Esophagus squamous epithelium (tissue), 5 donors: ENCODE measurements at regions not wholly inside any gene's neighbourhood (a gene's known extent, or its start where the extent isn't known, plus 50 kb on each side); places are given as distances from the start of the nearest gene placed in this dataset.

ENCODE experiments used
- DNase-seq: peaks from one replicate; lab custom pipeline; 2025; lab: John Stamatoyannopoulos, UW
- H3K27ac ChIP-seq, 4 donors: fragments of 200-600 bp; sonication (generic); one replicate each; pipeline ENCODE4 v1.5.1; 2016 to 2019; ENCODE audit warnings: mild to moderate bottlenecking in 1 of 4
- H3K27me3 ChIP-seq, 4 donors: fragments of 200-600 bp; sonication (generic); 1 replicate in 3 of 4; 2 replicates in 1 of 4; pipeline versions ENCODE4 v1.5.1 to v1.6.0; 2017 to 2021; ENCODE audit warnings: antibody characterized with exemption in 1 of 4
- H3K36me3 ChIP-seq, 3 donors: fragments of 200-600 bp; sonication (generic); one replicate each; pipeline ENCODE4 v1.5.1; 2016 to 2019
- H3K4me1 ChIP-seq, 3 donors: fragments of 200-600 bp; sonication (generic); one replicate each; pipeline ENCODE4 v1.5.1; 2017 to 2019
- H3K4me3 ChIP-seq, 4 donors: fragments of 200-600 bp; sonication (generic); 1 replicate in 3 of 4; 2 replicates in 1 of 4; pipeline ENCODE4 v1.5.1; 2016 to 2019; ENCODE audit warnings: mild to moderate bottlenecking in 2 of 4, moderate library complexity in 1 of 4
- H3K9me3 ChIP-seq, 3 donors: fragments of 200-600 bp; sonication (generic); one replicate each; pipeline ENCODE4 v1.5.1; 2016 to 2019
- CTCF ChIP-seq, 6 experiments: fragments of 450-650 bp in 4 of 6; fragments of 200-600 bp in 2 of 6; sonication (generic) in 2 of 6; IDR thresholded peaks; one replicate each; pipeline ENCODE4 v1.5.1; 2016 to 2019; ENCODE audit warnings: antibody characterized with exemption in 6 of 6, mild to moderate bottlenecking in 4 of 6, moderate library complexity in 4 of 6
- POLR2A ChIP-seq, 4 donors: fragments of 450-650 bp; IDR thresholded peaks; one replicate each; pipeline ENCODE4 v1.6.1; 2017; ENCODE audit warnings: antibody characterized with exemption in 4 of 4, mild to moderate bottlenecking in 4 of 4, moderate library complexity in 3 of 4
- WGBS, 2 donors: methylation state at CpG; one replicate each; pipeline ENCODE4 v1.1.5; 2018; 5-methylcytosine and 5-hydroxymethylcytosine counted together
- intact Hi-C: fragments of 100-400 bp; cut with DNase I; formaldehyde crosslinking; loops from one replicate; pipeline ENCODE4 v1.15.0; 2022
- donor health status: DM: yes; HTN: yes; CAD: no.

GRCh38 chr3:162933656-162934055 lies 1437.0 kb downstream of the OTOL1 start:
- DNase-seq: no peak
- TF ChIP-seq POLR2A (IDR thresholded peaks at IDR 0.05): no peak
- no peak for TF ChIP-seq CTCF (IDR thresholded peaks at IDR 0.05)
- no peaks in the 10 kb centered on the region for H3K9me3 ChIP-seq
- 19 to 26% methylated on average over 2 of the region's 2 CpGs for WGBS, 2 donors
- no peaks in the 10 kb centered on the region for H3K27me3 ChIP-seq
- H3K36me3 ChIP-seq: no peaks in the 10 kb centered on the region
- no peaks in the 10 kb centered on the region for H3K4me1 ChIP-seq
- no peak overlapping the region for H3K4me3 ChIP-seq
- H3K27ac ChIP-seq: no peak overlapping the region
- intact Hi-C loops: no loop called here

DNA sequence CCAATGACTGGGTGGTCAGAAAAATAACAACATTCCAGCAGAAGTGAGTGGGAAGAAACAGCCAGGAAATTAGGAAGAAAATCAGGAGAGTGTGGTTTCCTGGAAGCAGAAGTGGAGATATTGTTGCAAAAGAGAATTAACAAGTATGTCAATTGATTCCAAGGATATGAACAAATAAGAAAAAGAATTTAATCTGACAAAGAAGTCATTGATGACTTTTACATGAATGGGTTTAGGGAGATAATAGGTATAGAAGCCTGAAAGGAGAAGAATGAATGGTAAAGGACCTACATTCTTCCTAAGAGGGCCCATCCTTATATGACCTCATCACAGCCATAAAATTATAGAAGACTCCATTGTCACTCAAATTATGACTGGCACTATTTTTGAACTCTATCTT lies 1440.1 kb downstream of the OTOL1 start:
- intact Hi-C loops: no loop called here
- Histone ChIP-seq H3K36me3 (no peaks in the 10 kb centered on the region), H3K4me1 (no peaks in the 10 kb centered on the region), H3K27me3 (no peaks in the 10 kb centered on the region), H3K4me3 (no peak overlapping the region), H3K27ac (no peak overlapping the region), H3K9me3 (no peaks in the 10 kb centered on the region)
- no peak for TF ChIP-seq CTCF (IDR thresholded peaks at IDR 0.05)
- TF ChIP-seq POLR2A (IDR thresholded peaks at IDR 0.05): no peak
- DNase-seq: no peak

DNA sequence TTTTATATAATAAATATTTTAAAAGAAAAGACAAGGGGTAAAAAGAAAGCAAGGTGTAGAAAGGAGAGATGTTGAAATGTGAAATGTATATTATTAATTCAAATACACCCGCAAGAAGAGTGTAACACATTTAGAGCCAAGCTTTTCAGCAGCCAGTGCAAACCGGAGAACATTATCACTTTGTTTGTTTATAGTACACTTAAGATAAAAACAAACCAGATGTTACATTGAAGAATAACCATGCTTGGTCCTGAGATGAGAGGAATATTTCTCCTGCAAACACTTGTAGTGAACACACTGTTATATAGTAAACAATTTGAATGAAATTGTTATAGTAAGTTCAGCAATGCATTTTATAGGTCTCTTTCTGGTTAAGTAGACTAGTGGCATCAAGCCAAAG lies 1441.5 kb downstream of the OTOL1 start:
- Histone ChIP-seq H3K4me1 (no peaks in the 10 kb centered on the region), H3K27me3 (no peaks in the 10 kb centered on the region), H3K36me3 (no peaks in the 10 kb centered on the region), H3K9me3 (no peaks in the 10 kb centered on the region), H3K27ac (no peak overlapping the region), H3K4me3 (no peak overlapping the region)
- no peak for DNase-seq
- WGBS, 2 donors: 53 to 66% methylated on average over 2 of the region's 2 CpGs
- intact Hi-C loops: no loop called here
- TF ChIP-seq POLR2A (IDR thresholded peaks at IDR 0.05): no peak
- TF ChIP-seq CTCF (IDR thresholded peaks at IDR 0.05): no peak

DNA sequence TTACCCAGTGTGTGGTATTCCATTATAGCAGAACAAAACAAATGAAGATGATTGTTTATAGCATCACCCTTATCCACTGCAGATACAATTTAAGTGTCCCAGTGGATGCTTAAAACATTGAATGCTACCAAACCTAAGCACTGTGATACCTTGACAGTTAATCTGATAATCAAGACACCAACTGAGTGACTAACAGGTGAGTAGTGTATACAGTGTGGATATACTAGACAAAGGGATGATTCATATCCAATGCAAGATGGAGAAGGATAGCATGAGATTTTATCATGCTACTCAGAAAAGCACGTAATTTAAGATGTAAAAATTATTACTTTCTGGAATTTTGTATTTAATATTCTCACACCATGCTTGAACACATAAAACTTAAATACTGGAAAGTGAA lies 1449.0 kb downstream of the OTOL1 start:
- H3K4me1 ChIP-seq: no peaks in the 10 kb centered on the region
- 0% methylated on average over 1 of the region's 1 CpG for WGBS, 2 donors
- H3K36me3 ChIP-seq: no peaks in the 10 kb centered on the region
- H3K4me3 ChIP-seq: no peak overlapping the region
- intact Hi-C loops: no loop called here
- no peak for DNase-seq
- H3K27me3 ChIP-seq: no peaks in the 10 kb centered on the region
- no peak overlapping the region for H3K27ac ChIP-seq
- H3K9me3 ChIP-seq: no peaks in the 10 kb centered on the region
- TF ChIP-seq CTCF (IDR thresholded peaks at IDR 0.05) (no peak), POLR2A (IDR thresholded peaks at IDR 0.05) (no peak)

DNA sequence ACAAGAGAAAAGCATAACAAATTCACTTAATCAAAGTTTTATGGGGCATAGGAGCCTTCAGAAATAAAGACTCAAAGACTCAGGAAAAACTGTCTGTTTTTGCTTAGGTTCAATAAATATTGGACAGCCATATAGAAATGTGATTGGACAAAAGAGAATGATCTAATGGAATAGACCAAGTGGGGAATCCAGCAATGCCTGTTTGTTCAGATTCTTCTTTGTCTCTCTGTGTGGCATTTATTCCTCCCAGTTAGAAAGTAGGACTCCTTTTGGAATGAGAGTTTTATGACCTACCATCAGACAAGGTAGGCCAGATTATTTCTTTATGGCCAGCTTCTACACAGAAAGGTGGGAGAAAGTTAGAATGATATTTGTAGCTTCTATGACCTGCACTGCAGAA lies 1460.1 kb downstream of the OTOL1 start:
- Histone ChIP-seq H3K27me3 (no peaks in the 10 kb centered on the region), H3K9me3 (no peaks in the 10 kb centered on the region), H3K36me3 (no peaks in the 10 kb centered on the region), H3K4me3 (no peak overlapping the region), H3K27ac (no peak overlapping the region), H3K4me1 (no peaks in the 10 kb centered on the region)
- TF ChIP-seq CTCF (IDR thresholded peaks at IDR 0.05): no peak
- TF ChIP-seq POLR2A (IDR thresholded peaks at IDR 0.05): no peak
- DNase-seq: no peak
- intact Hi-C loops: no loop called here
